HG02759 (cell line): ENCODE measurements at regions not wholly inside any gene's neighbourhood (a gene's known extent, or its start where the extent isn't known, plus 50 kb on each side); places are given as distances from the start of the nearest gene placed in this dataset.

Source experiments
- ATAC-seq: cut with Tn5 transposase; IDR thresholded peaks from one replicate; pipeline ENCODE4 v1.9.1; 2021; ENCODE audit warnings: mild to moderate bottlenecking, moderate library complexity; ENCODE audit not compliant: unreplicated experiment

DNA sequence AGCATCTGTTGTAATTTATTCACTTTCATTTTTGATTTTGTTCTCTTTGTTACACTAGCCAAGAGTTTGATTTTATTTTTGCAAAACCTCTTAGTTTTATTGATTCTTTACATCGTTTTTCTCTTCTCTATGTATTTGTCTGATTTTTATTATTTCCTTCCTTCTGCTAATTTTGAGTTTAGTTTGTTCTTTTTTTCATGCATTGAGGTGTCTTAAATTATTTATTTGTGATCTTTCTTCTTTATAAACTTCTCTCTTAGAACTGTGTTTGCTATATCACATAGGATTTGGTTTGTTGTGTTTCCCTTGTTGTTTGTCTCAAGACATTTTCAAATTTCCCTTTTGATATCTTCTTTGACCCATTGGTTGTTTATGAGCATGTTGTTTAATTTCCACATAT is 51.7 kb upstream of the NFKBIA start:
- ATAC-seq: no peak

DNA sequence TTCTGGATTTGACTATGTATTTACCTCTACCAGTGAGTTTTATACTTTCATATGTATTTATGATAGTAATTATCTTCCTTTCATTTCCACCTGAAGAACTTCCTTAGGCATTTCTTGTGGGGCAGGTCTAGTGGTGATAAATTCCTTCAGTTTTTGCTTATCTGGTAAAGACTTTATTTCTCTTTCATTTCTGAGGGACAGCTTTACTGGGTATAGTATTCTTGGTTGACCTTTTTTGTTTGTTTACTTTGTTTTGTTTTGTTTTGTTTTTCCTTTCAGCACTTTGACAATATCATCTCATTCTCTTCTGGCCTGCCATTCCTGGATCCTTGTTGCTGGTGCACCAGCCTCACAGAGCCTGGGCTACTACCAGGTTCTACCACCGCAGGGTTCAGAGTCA is 53.9 kb upstream of the NFKBIA start:
- no peak for ATAC-seq

DNA sequence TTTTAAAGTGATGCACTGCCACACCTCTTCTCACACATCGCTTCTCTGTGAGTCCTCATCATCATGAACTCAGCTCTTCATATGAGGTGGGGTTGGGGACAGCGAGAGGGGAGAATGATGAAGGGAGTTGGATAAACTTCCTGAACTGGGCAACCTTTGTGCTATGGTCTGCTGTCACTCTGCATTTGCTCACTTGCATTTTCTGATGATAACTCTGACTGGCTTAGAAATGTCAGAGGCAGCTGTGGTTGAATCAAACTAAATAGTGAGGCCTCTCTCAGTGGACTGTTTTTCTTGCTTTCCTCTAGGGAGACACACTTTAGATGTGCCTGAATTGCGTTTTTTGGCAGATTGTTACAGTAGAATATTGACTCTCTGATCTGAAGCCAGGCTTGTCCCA is 55.2 kb upstream of the NFKBIA start:
- no peak for ATAC-seq

DNA sequence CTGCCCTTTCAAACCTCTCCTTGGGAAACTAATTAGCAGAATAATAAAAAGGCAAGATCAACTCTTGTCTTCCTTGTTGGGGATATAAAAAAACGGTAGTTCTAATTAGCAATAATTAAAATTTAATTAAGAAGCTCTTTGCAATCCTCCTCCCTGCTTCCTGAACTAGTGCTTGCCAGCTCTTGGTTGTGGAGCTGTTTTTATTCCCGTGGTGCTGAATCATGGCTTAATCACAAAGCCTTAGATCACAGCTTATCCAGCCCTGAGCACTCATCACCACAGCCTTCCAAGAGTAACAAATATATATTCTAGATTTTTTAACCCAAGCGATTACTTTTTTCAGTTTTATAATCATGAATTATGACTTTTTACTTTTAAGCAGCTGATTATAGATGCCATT is 63.2 kb upstream of the INSM2 start:
- no peak for ATAC-seq

DNA sequence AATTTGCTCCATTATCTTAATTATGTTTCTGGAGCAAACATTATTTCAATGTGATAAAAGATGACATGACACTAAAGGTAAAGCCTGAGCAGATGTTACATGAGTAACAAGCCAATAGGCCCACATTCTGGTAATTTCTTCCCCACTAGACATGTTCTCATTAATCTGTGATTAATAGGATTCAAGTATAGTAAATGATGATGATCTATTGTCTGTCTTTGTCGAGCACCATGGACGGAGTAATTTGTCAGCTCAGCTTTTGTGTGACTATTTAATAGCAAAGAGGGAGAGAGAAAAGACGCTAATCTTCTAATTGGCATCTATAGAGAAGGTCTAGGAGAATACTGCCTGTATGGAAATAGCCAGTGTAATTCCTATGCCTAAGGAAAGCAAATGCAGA is 62.2 kb upstream of the INSM2 start:
- no peak for ATAC-seq

DNA sequence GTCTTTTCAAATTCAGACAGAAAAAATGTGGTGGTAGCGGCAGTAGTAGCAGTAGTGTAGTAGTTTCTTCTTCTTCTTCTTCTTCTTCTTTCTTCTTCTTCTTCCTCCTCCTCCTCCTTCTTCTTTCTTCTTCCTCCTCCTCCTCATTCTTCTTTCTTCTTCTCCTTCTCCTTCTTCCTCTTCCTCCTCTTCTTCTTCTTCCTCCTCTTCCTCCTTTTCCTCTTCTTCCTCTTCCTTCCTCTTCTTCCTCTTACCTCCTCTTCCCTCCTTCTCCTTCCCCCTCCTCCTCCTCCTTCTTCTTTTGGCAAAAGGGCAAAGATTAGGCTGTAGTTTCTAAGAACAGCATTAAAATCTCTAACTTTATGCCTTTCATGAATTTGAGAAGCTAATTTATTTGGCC is 59.6 kb upstream of the INSM2 start:
- no peak for ATAC-seq

DNA sequence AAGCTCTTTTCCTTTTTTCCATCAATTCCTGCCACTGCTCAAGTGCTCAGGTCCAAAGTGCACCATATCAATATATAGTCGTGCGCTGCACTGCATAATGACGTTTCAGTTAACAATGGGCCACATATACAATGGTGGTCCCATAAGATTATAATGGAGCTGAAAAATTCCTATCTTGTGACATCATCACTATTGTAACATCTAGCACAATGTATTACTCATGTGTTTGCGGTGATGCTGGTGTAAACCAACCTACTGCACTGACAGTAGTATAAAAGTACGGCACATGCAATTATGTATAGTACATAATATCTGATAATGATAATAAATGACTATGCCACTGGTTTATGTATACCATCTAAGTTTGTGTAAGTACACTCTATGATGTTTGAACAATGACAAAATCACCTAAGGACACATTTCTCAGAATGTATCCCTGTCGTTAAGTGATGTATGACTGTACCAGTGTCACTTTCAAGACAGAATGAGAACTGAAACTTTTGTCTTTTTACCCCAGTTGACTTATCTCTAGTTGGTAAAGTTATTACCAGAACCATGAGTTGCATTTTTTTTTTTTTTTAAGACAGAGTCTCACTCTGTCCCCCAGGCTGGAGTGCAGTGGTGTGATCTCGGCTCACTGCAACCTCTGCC is 53.7 kb upstream of the INSM2 start:
- ATAC-seq: peak; percentile 93

DNA sequence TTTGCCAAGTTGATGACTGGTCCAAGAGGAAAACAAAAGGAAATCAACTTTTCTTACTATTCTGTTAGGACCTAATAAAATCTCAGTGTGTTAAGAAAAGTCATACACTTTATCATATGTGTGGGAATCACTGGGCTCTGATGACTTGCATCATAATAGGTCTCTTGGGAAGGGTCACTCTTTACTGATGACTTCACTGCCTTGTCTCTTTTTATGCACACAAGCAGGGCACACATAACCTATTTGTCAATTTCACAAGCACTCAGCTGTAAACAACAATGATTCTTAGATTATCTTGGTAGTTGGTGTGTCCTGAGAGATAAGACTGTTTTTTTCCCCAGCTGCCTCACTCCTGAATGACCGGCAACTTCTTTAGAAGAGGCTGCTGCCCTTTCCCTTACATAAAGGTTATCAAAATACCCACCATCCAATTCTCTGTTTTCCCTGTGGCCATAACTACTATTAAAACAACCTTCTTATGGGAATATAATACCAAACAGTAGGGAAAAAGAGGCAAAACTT is 50.9 kb upstream of the INSM2 start:
- no peak for ATAC-seq
